ENCODE measurements at regions not wholly inside any gene's neighbourhood (a gene's known extent, or its start where the extent isn't known, plus 50 kb on each side); places are given as distances from the start of the nearest gene placed in this dataset.

DNA sequence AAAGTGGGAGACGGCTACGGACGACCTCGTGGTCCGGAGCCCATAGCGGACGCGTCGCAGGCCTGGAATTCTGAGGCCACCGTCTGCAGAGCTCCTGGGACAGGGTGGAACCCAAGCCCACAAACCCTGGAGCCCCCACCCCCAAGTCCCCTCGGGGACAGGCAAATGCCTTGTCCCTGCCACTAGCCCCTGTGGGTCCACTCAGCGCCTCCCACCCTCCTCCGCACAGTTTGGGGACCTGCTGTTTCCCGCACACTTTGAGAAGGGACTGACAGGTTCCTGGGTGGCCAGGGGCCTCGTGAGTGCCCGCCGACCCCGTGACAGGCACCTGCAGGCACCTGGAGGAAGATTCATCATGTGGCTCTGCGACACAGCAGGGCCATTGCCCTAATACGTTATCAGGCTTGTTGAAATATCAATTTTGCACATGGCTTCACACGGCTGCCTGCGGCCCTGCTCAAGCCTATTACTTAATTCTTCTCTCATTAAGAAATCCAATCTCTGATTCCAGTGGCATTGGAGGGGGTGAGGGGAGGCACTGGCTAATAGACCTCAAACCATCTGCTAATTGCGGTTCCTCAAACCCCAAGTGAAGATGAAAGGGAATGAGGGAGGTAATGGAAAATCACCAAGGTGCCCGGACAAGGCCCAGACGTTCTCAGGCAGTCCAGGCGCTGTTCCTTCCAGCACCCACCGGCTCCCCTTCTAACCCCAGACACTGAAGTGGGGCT lies 672.5 kb downstream of the BRD1 start:
- DNase-seq (ENCODE audit: insufficient read length, low spot score) (no peak), FAIRE-seq (no peak)
- no peak for TF ChIP-seq POU2F2 (IDR thresholded peaks at IDR 0.05; ENCODE audit: low read depth, low read length)

DNA sequence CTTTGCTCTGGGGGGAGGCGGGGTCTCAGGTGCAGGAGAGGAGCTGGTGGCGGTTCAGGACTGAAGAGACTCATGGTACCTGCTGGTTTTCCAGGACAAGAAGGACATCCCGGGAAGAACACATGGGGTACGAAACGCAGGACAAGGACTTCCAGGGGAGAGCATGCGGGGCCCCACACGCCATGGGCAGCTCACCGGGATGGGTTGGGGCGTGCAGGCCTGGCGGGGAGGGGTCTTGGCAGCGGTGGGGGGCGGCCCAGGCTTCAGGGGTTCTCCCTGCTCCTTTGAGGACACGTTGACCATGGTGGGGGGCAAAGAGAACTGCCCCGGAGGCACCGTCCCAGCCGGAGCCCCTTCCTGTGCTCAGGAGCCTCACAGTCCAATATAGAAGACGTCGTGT lies 673.2 kb downstream of the BRD1 start:
- DNase-seq (ENCODE audit: insufficient read length, low spot score): no peak
- no peak for TF ChIP-seq POU2F2 (IDR thresholded peaks at IDR 0.05; ENCODE audit: low read depth, low read length)
- TF ChIP-seq TAF1 (IDR thresholded peaks at IDR 0.05; ENCODE audit: low read depth, low read length): no peak
- TF ChIP-seq POLR2A (IDR thresholded peaks at IDR 0.05; ENCODE audit: low read depth, low read length): no peak
- no peak for TF ChIP-seq POLR2AphosphoS5 (IDR thresholded peaks at IDR 0.05; ENCODE audit: low read depth, low read length)
- no peak for TF ChIP-seq SPI1 (IDR thresholded peaks at IDR 0.05; ENCODE audit: low read depth, low read length)
- no peak for TF ChIP-seq PAX5 (IDR thresholded peaks at IDR 0.05; ENCODE audit: insufficient read depth, low read length, severe bottlenecking)
- FAIRE-seq: no peak

DNA sequence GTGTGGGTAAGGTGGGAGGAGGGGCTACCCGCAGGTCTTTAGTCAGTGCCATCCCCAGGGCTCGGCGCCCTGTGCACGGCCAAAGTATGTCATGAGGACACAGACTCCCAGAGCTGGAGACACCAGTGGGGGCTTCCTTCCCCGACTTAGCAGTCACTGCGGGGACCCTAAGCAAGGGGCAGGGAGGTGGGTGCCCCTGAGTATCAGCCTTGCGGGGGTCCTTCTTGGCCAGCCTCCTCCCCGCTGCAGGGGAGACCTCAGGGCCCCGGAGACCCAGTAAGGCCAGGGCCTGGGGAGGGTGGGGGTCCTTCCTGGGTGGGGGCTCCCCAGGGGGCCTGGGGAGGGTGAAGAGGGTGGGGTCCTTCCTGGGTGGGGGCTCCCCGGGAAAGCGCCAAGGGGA lies 673.8 kb downstream of the BRD1 start:
- DNase-seq (ENCODE audit: insufficient read length, low spot score): no peak
- TF ChIP-seq SPI1 (IDR thresholded peaks at IDR 0.05; ENCODE audit: low read depth, low read length) (no peak), POLR2A (IDR thresholded peaks at IDR 0.05; ENCODE audit: low read depth, low read length) (no peak), TAF1 (IDR thresholded peaks at IDR 0.05; ENCODE audit: low read depth, low read length) (no peak), PAX5 (IDR thresholded peaks at IDR 0.05; ENCODE audit: insufficient read depth, low read length, severe bottlenecking) (no peak), POLR2AphosphoS5 (IDR thresholded peaks at IDR 0.05; ENCODE audit: low read depth, low read length) (no peak)
- FAIRE-seq: no peak

DNA sequence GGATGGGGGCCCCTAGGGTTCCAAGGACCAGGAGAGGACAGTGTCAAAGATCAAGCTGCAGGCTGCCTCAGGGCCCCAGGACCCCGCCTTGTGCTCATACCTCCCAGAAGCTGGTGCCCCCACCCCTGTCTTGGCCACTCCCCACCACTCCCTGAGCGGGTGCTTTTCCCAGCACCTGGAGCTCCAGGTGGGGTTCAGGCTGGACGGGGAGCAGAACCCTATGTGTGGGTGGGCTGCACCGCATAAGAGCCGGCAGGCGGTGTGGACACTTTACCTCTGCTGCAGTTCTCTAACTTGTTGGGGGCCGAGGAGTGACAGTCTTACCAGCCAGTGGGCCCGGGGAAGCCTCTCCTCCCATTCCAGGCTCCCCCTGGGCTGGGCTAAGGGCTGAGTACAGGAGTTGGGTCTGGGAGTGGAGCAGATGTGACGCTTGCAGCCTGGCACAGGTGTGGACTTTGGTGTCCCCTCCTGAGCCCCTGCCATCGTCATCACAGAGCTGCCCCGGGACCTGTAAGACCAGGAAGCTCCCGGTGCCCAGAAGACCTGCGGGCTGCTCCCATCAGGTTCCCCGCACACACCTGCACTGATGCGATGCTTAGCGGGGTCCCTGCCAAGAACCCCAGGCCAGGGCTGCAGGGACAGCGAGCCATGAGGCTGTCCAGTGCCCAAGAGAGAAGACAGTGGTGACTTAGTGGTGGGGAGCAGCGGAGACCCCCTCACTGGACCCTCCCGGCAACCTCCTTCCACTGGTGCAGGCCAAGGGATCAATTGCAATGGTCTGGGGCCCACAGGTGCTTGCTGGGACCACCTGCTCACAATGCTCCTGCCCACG lies 674.5 kb downstream of the BRD1 start:
- FAIRE-seq (no peak), DNase-seq (ENCODE audit: insufficient read length, low spot score) (no peak)
- no peak for TF ChIP-seq TAF1 (IDR thresholded peaks at IDR 0.05; ENCODE audit: low read depth, low read length)
- no peak for TF ChIP-seq POU2F2 (IDR thresholded peaks at IDR 0.05; ENCODE audit: low read depth, low read length)
- TF ChIP-seq PAX5 (IDR thresholded peaks at IDR 0.05; ENCODE audit: insufficient read depth, low read length, severe bottlenecking): no peak
- TF ChIP-seq POLR2AphosphoS5 (IDR thresholded peaks at IDR 0.05; ENCODE audit: low read depth, low read length): no peak
- TF ChIP-seq POLR2A (IDR thresholded peaks at IDR 0.05; ENCODE audit: low read depth, low read length): no peak
- no peak for TF ChIP-seq SPI1 (IDR thresholded peaks at IDR 0.05; ENCODE audit: low read depth, low read length)

DNA sequence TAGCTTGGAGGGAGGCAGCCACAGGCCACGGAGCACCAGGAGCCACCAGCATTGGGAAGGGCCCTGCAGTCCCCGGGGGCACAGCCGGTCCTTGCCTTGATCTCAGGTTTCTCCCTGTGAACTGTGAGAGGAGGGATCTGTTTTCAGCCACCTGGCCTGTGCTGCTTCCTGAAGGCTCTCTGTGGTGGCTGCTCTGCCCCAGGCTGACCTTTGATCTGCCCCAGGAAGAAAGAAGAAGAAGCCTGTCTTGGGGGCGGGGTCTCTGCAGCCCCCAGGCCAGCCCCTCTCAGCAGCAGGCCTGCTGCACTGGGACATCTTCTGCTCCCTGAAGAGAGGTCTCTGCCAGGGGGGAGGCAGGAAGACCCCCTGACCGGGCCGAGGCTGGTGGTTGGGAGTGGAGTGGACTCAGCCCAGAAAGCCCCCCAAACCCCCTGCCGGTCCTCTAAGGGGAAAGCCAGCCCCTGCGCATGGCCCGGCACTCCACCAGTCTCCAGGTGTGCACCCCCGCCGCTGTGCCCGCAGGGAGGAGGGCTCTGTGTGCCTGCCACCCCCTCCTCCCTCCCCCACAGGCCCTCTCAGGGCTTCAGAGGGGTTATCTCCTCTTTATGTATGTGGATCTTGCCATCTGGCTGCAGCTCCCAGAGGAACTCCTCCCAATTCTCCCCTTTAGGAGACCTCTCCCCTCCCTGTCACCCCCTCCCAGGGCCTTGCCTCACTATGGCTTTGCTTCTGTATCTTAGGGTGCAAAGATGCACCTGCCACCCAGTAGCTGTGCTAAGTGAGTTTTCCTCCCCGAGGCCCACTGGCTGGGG lies 675.3 kb downstream of the BRD1 start:
- no peak for FAIRE-seq
- DNase-seq (ENCODE audit: insufficient read length, low spot score): no peak
- no peak for TF ChIP-seq POLR2A (IDR thresholded peaks at IDR 0.05; ENCODE audit: low read depth, low read length)
- no peak for TF ChIP-seq TAF1 (IDR thresholded peaks at IDR 0.05; ENCODE audit: low read depth, low read length)
- TF ChIP-seq POU2F2 (IDR thresholded peaks at IDR 0.05; ENCODE audit: low read depth, low read length): no peak
- TF ChIP-seq PAX5 (IDR thresholded peaks at IDR 0.05; ENCODE audit: insufficient read depth, low read length, severe bottlenecking): no peak
- no peak for TF ChIP-seq POLR2AphosphoS5 (IDR thresholded peaks at IDR 0.05; ENCODE audit: low read depth, low read length)
- TF ChIP-seq SPI1 (IDR thresholded peaks at IDR 0.05; ENCODE audit: low read depth, low read length): no peak

DNA sequence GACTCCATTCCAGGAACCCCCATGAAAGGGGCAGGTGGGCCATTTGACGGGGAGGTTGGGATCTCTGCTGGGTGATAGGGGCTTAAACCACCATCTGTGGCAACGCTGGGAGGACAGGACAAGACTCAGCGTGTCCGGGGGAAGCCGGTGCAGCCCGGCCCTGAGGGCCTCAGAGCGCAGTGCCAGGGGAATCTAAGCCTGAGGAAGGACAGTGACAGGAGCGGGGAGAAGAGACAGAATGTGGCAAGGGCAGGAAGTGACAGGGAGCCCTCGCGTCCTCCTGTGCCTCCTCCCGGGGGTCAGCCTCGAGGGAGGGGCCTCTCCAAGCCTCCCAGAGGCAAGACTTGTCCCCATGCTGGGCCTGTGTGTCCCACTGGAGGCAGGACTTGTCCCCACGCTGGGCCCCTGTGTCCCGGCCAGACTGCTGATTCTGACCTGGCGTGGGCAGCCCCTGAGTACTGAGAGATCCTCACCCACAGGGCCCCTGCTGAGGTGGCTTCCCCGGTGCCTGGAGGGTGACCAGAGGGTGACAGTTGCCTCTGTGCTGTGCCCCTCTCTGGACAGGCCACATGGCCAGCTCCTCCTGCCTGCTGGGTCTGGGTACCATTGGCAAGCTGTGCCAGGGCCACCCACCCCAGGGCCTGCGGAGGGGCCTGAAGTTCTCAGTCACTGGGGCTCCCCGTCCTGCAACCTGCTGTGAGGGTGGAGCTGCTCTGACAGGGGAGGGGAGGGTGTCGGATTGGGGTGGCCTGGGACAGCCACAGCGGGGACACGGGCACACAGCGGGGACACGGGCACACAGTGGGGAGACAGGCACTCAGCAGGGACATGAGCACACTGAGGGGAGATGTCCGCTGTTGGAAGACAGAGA lies 676.2 kb downstream of the BRD1 start:
- DNase-seq (ENCODE audit: insufficient read length, low spot score) (no peak), FAIRE-seq (no peak)
- no peak for TF ChIP-seq POU2F2 (IDR thresholded peaks at IDR 0.05; ENCODE audit: low read depth, low read length)

DNA sequence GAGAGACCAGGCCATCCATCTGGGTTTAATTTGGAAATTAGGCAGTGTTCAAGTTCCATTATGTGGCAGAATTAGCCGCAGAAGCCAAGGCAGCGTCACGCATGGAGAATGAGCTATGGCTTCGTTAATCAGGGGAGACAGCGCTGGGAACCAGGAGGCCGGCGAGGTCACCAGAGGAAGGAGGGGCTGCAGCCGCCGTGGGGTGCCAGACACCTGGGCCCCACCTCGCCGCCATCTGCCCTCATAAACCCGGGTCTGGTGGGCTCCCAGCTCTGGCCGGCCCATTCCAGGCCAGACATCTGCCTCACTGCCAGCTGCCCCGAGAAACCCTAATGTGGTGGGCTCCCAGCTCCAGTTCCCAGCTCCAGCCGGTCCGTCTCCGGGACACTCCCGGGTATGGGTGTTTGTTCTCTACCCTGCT lies 676.9 kb downstream of the BRD1 start:
- no peak for FAIRE-seq
- TF ChIP-seq POU2F2 (IDR thresholded peaks at IDR 0.05; ENCODE audit: low read depth, low read length) (no peak), POLR2AphosphoS5 (IDR thresholded peaks at IDR 0.05; ENCODE audit: low read depth, low read length) (no peak)

DNA sequence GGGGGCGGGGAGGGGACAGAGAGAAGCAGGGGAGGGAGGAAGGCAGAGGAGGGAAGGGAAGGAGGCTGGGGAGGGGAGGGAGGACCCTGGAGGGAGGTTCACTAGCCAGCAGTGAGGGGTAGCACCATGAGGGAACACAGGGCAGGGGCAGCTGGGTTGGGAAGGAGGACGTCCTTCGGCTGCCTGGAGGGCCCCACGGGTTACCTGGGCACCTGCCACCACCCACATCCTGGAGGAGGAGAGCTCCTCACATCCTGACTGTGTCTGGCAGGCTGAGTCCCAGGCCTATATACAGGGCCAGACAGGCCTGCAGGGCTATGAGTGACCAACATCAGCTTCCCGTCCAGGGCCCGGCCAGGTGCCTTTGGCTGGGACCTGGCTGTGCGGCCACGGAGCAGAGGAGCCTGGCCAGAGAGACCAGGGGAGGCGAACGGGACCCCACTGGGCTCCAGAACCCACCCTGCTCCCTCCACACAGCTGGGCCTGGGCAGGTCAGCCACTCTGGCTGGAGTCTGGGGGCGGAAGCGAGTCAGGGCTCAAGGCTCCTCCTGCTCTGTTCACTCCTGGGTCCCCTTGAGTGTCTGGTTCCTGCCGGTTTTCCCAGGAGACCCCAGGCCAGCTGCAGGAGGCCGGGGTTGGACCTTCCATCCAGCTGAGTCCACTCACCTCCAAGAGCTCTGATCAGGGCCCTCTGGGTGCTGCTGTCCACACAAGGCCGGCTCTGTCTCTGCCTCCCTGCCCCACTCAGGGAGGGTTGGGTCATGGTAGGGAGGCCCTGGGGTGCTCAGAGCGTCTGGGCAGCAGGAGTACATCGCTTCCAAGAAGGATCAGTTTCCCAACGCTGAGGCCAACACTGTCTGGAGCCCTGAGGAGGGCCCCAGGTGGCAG lies 677.7 kb downstream of the BRD1 start:
- TF ChIP-seq SPI1 (IDR thresholded peaks at IDR 0.05; ENCODE audit: low read depth, low read length) (no peak), POLR2AphosphoS5 (IDR thresholded peaks at IDR 0.05; ENCODE audit: low read depth, low read length) (no peak), POU2F2 (IDR thresholded peaks at IDR 0.05; ENCODE audit: low read depth, low read length) (no peak), POLR2A (IDR thresholded peaks at IDR 0.05; ENCODE audit: low read depth, low read length) (no peak), TAF1 (IDR thresholded peaks at IDR 0.05; ENCODE audit: low read depth, low read length) (no peak), PAX5 (IDR thresholded peaks at IDR 0.05; ENCODE audit: insufficient read depth, low read length, severe bottlenecking) (no peak)
- FAIRE-seq (no peak), DNase-seq (ENCODE audit: insufficient read length, low spot score) (no peak)

More for the DNA sequence above, 676.9 kb downstream of the BRD1 start:
- no peak for DNase-seq (ENCODE audit: insufficient read length, low spot score)

Data from GM12891 (cell line).